Ishikawa (cell line): ENCODE measurements at regions not wholly inside any gene's neighbourhood (a gene's known extent, or its start where the extent isn't known, plus 50 kb on each side); places are given as distances from the start of the nearest gene placed in this dataset.

ENCODE experiments used
- CEBPB ChIP-seq: IDR thresholded peaks from 2 replicates; pipeline ENCODE4 v1.6.1; 2012
- CREB1 ChIP-seq: IDR thresholded peaks from 2 replicates; pipeline ENCODE4 v1.6.1; 2012; ENCODE audit warnings: low read depth
- EGR1 ChIP-seq: IDR thresholded peaks from 2 replicates; pipeline ENCODE4 v1.6.1; 2012
- EP300 ChIP-seq: IDR thresholded peaks from 2 replicates; pipeline ENCODE4 v1.6.1; 2012; ENCODE audit warnings: borderline replicate concordance
- FOXM1 ChIP-seq: IDR thresholded peaks from 2 replicates; pipeline ENCODE4 v1.6.1; 2012; ENCODE audit warnings: low read depth, borderline replicate concordance
- MAX ChIP-seq: IDR thresholded peaks from 2 replicates; pipeline ENCODE4 v1.6.1; 2012
- NFIC ChIP-seq: IDR thresholded peaks from 2 replicates; pipeline ENCODE4 v1.6.1; 2012
- RAD21 ChIP-seq: IDR thresholded peaks from 2 replicates; pipeline ENCODE4 v1.6.1; 2012; ENCODE audit warnings: low read depth
- REST ChIP-seq: IDR thresholded peaks from 2 replicates; pipeline ENCODE4 v1.6.1; 2012; ENCODE audit warnings: low read depth, mild to moderate bottlenecking
- TAF1 ChIP-seq: IDR thresholded peaks from 2 replicates; pipeline ENCODE4 v1.6.1; 2012; ENCODE audit warnings: low read depth, mild to moderate bottlenecking
- TCF12 ChIP-seq: IDR thresholded peaks from 2 replicates; pipeline ENCODE4 v1.6.1; 2012; ENCODE audit warnings: low read depth
- TEAD4 ChIP-seq: IDR thresholded peaks from 2 replicates; pipeline ENCODE4 v1.6.1; 2012
- USF1 ChIP-seq: IDR thresholded peaks from 2 replicates; pipeline ENCODE4 v1.6.1; 2012
- YY1 ChIP-seq: IDR thresholded peaks from 2 replicates; pipeline ENCODE4 v1.6.1; 2012; ENCODE audit warnings: low read depth
- ZBTB7A ChIP-seq: IDR thresholded peaks from 2 replicates; pipeline ENCODE4 v1.6.1; 2012; ENCODE audit warnings: low read depth

GRCh38 chr1:194184974-194185373 lies 998.6 kb upstream of the B3GALT2 start:
- no peak for TF ChIP-seq RAD21
- no peak for TF ChIP-seq TEAD4
- no peak for TF ChIP-seq FOXM1
- TF ChIP-seq MAX = no peak
- no peak for TF ChIP-seq CREB1
- TF ChIP-seq EGR1 = no peak
- TF ChIP-seq NFIC = no peak
- TF ChIP-seq ZBTB7A = no peak
- no peak for TF ChIP-seq USF1
- no peak for TF ChIP-seq EP300
- TF ChIP-seq CEBPB = no peak
- TF ChIP-seq YY1 = no peak
- no peak for TF ChIP-seq REST
- no peak for TF ChIP-seq TCF12
- TF ChIP-seq TAF1 = no peak

GRCh38 chr1:194184425-194184824 lies 998.0 kb upstream of the B3GALT2 start:
- TF ChIP-seq YY1 (no peak), FOXM1 (no peak), CREB1 (no peak), ZBTB7A (no peak), EGR1 (no peak), TAF1 (no peak), MAX (no peak), RAD21 (no peak), CEBPB (no peak), REST (no peak)

GRCh38 chr1:194181845-194182244 lies 995.4 kb upstream of the B3GALT2 start:
- no peak for TF ChIP-seq TEAD4
- no peak for TF ChIP-seq NFIC
- no peak for TF ChIP-seq TCF12
- TF ChIP-seq EGR1 = no peak
- no peak for TF ChIP-seq FOXM1
- TF ChIP-seq YY1 = no peak
- TF ChIP-seq ZBTB7A = no peak

GRCh38 chr1:194176212-194176611 lies 989.8 kb upstream of the B3GALT2 start:
- TF ChIP-seq FOXM1 (no peak), TCF12 (no peak), EP300 (no peak), CREB1 (no peak), EGR1 (no peak), REST (no peak), CEBPB (no peak), ZBTB7A (no peak), USF1 (no peak), RAD21 (no peak), TAF1 (no peak), YY1 (no peak), TEAD4 (no peak), NFIC (no peak), MAX (no peak)

GRCh38 chr1:194175251-194175650 lies 988.8 kb upstream of the B3GALT2 start:
- no peak for TF ChIP-seq YY1
- TF ChIP-seq TEAD4 = no peak
- no peak for TF ChIP-seq NFIC
